Cardiac fibroblast (primary cell): ENCODE measurements at regions not wholly inside any gene's neighbourhood (a gene's known extent, or its start where the extent isn't known, plus 50 kb on each side); places are given as distances from the start of the nearest gene placed in this dataset.

Source experiments
- DNase-seq, 2 donors: peaks; one replicate each; pipeline versions ENCODE4 v3.0.0 to v3.0.0-alpha.2; 2010; ENCODE audit warnings: low read depth in 2 of 2
- H3K4me3 ChIP-seq, 2 donors: replicated peaks in 1 of 2; 1 replicate in 1 of 2; 2 replicates in 1 of 2; pipeline ENCODE4 v1.5.1; 2011; ENCODE audit warnings: low read depth in 2 of 2, low read length in 2 of 2, mild to moderate bottlenecking in 2 of 2, moderate library complexity in 1 of 2
- TF ChIP-seq, protein P1 (sequence below): IDR thresholded peaks from one replicate; pipeline ENCODE4 v1.5.1; 2011; ENCODE audit warnings: low read depth, mild to moderate bottlenecking, low read length, inconsistent platforms

GRCh38 chr6:148653138-148653776 is 93.6 kb upstream of the UST start:
- TF ChIP-seq, protein P1, sequence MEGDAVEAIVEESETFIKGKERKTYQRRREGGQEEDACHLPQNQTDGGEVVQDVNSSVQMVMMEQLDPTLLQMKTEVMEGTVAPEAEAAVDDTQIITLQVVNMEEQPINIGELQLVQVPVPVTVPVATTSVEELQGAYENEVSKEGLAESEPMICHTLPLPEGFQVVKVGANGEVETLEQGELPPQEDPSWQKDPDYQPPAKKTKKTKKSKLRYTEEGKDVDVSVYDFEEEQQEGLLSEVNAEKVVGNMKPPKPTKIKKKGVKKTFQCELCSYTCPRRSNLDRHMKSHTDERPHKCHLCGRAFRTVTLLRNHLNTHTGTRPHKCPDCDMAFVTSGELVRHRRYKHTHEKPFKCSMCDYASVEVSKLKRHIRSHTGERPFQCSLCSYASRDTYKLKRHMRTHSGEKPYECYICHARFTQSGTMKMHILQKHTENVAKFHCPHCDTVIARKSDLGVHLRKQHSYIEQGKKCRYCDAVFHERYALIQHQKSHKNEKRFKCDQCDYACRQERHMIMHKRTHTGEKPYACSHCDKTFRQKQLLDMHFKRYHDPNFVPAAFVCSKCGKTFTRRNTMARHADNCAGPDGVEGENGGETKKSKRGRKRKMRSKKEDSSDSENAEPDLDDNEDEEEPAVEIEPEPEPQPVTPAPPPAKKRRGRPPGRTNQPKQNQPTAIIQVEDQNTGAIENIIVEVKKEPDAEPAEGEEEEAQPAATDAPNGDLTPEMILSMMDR: no peak
- DNase-seq: peak in 1 of 2 donors; percentile 28
- no peak overlapping the region for H3K4me3 ChIP-seq

GRCh38 chr6:148657048-148657447 is 89.8 kb upstream of the UST start:
- TF ChIP-seq, protein P1: no peak
- DNase-seq: peak; percentile 95 to 97
- no peak overlapping the region for H3K4me3 ChIP-seq

- H3K4me3 ChIP-seq: no peak overlapping the region
- no peak for DNase-seq
- TF ChIP-seq, protein P1: no peak
These were observed 88.0 kb upstream of the UST start for GRCh38 chr6:148658681-148659430.

- H3K4me3 ChIP-seq: no peak overlapping the region
- no peak for DNase-seq
- TF ChIP-seq, protein P1: no peak
These were observed 79.4 kb upstream of the UST start for GRCh38 chr6:148667395-148667794.

DNA sequence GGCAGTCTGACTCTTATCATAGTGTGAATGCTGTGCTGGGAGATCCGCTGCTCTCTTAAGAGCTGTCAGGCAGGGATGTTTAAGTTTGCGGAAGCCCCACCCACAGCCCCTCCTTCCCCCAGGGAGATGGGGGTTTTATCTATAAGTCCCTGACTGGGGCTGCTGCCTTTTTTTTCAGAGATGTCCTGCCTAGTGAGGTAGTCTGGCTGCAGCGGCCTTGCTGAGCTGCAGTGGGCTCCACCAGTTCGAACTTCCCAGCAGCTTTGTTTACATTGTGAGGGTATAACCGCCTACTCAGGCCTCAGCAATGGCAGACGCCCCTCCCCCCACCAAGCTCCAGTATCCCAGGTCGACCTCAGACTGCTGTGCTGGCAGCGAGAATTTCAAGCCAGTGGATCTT is 75.7 kb upstream of the UST start:
- no peak overlapping the region for H3K4me3 ChIP-seq
- DNase-seq: no peak
- TF ChIP-seq, protein P1: no peak

- H3K4me3 ChIP-seq: no peak overlapping the region
- DNase-seq: no peak
- TF ChIP-seq, protein P1: no peak
These were observed 74.9 kb upstream of the UST start for GRCh38 chr6:148671952-148672351.

DNA sequence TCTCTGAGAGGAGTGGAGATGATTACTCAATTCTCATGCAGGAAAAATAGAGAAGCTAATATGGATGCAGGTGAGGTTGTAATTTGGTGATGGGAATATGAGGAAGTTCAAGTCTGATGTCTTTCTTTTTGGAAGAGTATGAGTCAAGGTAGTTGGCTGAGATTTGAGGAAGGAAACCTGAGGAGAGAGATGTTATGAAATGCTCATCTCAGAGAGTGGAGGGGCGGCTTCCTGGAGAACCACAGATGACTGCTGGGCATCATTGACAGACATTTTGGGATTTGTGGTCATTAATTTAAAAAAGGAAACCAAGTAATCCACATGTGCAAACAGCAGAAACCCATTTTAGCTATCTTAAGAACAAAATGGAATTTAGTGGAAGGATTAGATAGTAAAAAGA is 72.5 kb upstream of the UST start:
- peak in 1 of 2 donors; percentile 28 for DNase-seq
- no peak overlapping the region for H3K4me3 ChIP-seq
- TF ChIP-seq, protein P1: no peak
